HG02571 (cell line): ENCODE measurements at regions not wholly inside any gene's neighbourhood (a gene's known extent, or its start where the extent isn't known, plus 50 kb on each side); places are given as distances from the start of the nearest gene placed in this dataset.
A peak's percentile ranks its signal among the peaks of the same experiment; 100 is the strongest.

ENCODE experiments used
- ATAC-seq: cut with Tn5 transposase; IDR thresholded peaks from one replicate; pipeline ENCODE4 v1.9.1; 2021; ENCODE audit warnings: mild to moderate bottlenecking, moderate library complexity; ENCODE audit not compliant: unreplicated experiment

GRCh38 chr4:123737156-123737555 is 340.6 kb downstream of the SPRY1 start:
- no peak for ATAC-seq

- ATAC-seq: no peak
Measured at GRCh38 chr4:123739806-123740205, 343.2 kb downstream of the SPRY1 start.

- no peak for ATAC-seq
Measured at GRCh38 chr4:123740236-123740635, 343.6 kb downstream of the SPRY1 start.

GRCh38 chr4:123741906-123742305 is 345.3 kb downstream of the SPRY1 start:
- ATAC-seq: no peak

DNA sequence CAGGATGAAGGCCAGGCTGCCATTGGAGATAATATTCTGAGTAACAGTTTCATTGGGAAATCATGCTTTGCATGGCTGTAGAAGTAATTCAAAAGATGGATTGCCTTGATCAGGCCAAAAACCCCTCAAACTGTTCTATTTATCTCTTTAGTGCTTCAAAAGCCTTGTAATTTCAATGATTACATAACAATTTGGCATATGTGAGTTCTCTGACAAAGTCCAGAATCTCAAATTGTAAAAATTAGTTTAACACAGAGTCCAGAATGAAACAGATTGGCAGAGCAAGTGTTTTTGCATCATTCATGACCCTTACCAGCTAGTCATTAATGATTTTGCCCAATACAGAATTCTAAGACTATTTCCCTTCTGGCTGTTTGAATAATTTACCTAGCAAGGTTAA is 347.3 kb downstream of the SPRY1 start:
- no peak for ATAC-seq

- ATAC-seq: no peak
Measured at GRCh38 chr4:123744664-123745290, 348.2 kb downstream of the SPRY1 start.

GRCh38 chr4:123747016-123747415 is 350.4 kb downstream of the SPRY1 start:
- ATAC-seq: no peak

GRCh38 chr4:123748806-123749205 is 352.2 kb downstream of the SPRY1 start:
- ATAC-seq: no peak

- no peak for ATAC-seq
Measured at GRCh38 chr4:123749383-123749782, 352.8 kb downstream of the SPRY1 start.

DNA sequence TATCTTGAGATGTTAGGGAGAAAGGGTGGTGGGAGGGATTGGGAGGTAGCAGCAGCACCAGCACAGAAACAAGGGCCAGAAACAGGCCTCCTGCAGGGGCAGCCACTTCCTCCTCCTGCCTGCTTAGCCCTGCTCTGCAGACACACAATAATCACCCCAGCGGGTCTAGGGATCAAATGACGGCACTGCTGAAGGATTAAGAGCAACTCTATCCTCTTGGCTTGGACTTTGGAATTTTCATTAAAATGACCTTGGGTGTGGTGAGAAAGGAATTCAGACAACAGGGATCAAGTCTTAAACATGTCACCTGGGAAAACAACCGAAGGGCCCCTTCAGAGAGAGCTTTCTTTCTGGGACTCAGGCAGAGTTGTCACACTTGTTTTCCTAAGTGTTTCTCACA is 353.4 kb downstream of the SPRY1 start:
- ATAC-seq: no peak

DNA sequence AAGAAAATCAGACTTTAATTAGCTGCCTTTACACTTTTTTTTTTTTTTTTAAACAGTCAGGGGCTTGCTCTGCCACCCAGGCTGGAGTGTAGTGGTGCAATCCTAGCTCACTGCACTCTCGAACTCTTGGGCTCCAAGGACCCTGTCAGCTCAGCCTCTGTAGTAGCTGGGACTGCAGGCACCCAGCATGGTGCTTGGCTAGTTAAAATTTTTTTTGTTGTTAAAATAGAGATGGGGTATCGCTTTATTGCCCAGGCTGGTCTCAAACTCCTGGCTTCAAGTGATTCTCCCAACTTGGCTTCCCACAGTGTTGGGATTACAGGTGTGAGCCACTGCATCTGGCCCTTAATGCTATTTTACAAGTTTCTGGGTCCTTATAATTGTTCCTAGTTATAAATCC is 359.1 kb downstream of the SPRY1 start:
- no peak for ATAC-seq

GRCh38 chr4:123767806-123768205 is 371.2 kb downstream of the SPRY1 start:
- ATAC-seq: no peak

- ATAC-seq: no peak
Measured at GRCh38 chr4:123770884-123771283, 374.3 kb downstream of the SPRY1 start.

DNA sequence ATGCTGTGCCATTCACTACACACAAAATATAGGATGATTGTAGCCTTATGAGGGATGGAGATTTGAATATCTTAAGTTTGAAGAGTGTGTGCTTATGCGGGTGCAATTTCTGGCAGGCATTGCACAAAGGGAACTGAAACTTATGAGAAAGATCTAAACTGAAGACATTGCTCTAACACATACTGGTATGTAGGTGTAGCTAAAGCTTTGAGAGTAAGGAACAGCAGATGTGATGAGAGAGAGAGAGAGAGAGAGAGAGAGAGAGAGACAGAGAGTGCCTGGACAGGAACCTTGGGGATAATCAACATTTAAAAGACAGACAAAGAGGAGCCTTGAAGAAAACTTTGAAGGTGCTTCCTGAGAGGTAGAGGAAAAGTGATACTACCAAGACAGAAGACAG is 379.7 kb downstream of the SPRY1 start:
- peak; percentile 99 for ATAC-seq

- no peak for ATAC-seq
Measured at GRCh38 chr4:123777373-123777772, 380.8 kb downstream of the SPRY1 start.

DNA sequence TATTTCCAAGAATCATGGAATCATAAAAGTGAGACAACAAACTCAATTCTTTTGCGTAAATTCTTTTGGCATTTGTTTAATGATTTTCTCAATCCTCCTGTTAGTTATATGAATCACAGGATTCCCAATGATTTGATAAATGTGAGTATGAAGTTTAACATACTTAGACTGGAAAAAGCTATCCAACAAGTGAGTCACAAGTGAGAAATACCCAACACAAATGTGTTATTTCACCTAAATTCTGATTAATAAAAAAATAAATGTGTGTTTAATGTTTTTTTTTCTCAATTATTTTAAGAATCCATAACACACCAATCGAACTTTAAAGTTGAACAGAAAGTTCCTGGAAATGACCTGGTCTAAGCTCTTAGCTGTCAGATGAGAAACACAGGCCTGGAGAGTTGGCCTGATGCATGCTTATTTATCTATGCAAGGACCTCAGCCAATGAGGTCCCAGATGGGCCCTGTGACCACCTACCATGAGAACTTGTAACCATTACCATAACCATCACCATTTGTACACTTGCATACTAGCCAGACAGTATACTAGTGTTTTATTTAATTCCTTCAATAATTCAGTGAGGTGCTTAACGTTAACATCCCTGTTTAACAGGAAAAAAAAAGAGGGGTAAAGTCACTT is 386.7 kb downstream of the SPRY1 start:
- ATAC-seq: no peak

DNA sequence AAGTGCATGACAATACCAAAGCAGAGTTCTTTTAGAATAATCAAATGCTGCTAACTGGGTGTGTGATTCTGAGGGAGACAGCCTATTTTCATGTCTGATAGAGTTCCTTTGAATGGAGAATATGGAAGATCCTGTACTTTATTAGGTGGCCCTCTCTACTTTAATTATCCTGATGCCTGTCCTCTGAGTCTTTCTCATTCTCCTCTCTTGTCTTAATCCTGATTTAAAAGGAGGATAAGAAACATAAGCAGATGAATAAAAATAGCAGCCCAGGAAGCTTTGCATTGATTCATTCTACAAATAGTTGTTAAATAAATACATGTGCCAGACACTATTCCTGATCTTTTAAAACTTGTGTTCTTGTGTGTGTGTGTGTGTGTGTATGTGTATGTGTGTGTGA is 387.3 kb downstream of the SPRY1 start:
- ATAC-seq: no peak

- ATAC-seq: no peak
Measured at GRCh38 chr4:123784626-123785025, 388.0 kb downstream of the SPRY1 start.

GRCh38 chr4:123785538-123785937 is 388.9 kb downstream of the SPRY1 start:
- no peak for ATAC-seq

DNA sequence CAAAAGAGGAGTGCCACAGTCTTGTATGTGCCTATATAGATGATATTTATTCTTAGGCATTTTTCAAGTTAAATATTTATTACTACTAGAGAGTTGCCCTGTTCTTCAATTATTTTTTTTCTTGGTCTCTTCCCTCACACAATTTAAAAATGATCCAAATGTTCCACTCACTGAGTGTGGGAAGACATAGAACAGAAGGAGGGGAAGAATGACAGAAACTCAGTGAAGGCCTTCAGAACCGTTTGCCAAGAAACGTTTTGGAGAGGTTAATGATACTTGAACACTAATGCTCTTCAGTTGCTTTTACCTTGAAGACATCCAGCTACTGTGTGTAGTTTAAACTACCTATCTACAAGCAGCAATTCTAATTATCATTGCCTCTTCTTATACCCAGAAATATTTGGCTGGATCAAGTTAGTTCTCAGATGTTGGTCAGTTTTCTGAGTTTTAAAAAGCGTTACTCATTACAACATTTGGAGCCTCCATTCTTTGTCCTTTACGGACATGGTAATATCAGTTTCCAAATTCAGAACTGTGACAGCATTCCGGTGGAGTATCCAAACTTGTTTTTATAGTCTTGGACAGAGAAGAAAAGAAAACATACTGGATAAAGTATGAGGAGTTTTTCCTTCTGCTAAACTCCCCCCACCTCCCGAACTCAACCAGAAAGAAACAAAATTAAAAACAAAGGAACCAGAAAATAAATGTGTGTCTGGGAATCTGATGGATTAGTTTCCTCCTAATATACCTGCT is 389.7 kb downstream of the SPRY1 start:
- no peak for ATAC-seq

DNA sequence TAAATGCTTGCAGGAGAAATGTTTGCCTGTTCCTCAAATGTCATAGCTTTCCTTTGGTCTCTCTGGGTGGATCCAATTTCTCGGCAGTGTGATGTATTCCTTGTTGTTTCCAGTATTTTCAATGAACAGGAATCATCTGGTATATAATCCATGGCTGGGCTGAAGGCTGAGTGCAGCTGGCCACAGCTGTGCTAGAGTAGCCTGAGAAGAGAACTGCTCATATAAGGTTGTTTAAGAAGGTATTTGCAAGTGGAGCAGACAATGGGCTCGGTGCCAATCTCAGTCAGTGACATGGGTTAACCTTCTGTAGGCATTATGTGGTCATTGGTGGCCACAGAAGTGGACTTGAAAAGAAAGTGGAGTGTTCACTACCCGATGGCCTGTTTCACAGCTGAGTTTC is 390.3 kb downstream of the SPRY1 start:
- ATAC-seq: no peak

GRCh38 chr4:123787512-123788080 is 391.0 kb downstream of the SPRY1 start:
- ATAC-seq: no peak
